Esophagus squamous epithelium (tissue), 4 donors: ENCODE measurements at regions not wholly inside any gene's neighbourhood (a gene's known extent, or its start where the extent isn't known, plus 50 kb on each side); places are given as distances from the start of the nearest gene placed in this dataset.

Experiments used
- POLR2A ChIP-seq, 4 donors: fragments of 450-650 bp; IDR thresholded peaks; one replicate each; pipeline ENCODE4 v1.6.1; 2017; ENCODE audit warnings: antibody characterized with exemption in 4 of 4, mild to moderate bottlenecking in 4 of 4, moderate library complexity in 3 of 4
- TF ChIP-seq, protein P1 (sequence below), 6 experiments: fragments of 450-650 bp in 4 of 6; fragments of 200-600 bp in 2 of 6; sonication (generic) in 2 of 6; IDR thresholded peaks; one replicate each; pipeline ENCODE4 v1.5.1; 2016 to 2019; ENCODE audit warnings: antibody characterized with exemption in 6 of 6, mild to moderate bottlenecking in 4 of 6, moderate library complexity in 4 of 6

DNA sequence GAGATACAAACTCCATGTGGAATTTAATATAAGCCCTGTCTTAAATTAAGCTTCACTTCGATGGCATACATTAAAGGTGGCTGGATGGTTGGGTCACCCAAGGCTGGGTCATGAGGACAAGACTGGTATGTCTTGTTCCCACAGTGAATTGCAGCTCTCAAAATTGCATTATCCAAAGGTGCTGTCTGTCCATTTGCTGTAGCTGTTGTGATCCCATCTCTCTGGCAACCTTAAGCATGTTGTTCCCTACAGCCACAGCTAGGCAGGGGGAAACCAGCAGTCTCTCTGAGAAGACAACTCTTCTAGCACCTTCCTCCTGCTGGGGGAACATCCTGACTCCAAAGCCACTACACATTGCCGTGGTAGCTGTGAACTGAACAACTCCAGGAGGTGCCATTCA is 187.0 kb downstream of the NUAK1 start:
- TF ChIP-seq, protein P1, sequence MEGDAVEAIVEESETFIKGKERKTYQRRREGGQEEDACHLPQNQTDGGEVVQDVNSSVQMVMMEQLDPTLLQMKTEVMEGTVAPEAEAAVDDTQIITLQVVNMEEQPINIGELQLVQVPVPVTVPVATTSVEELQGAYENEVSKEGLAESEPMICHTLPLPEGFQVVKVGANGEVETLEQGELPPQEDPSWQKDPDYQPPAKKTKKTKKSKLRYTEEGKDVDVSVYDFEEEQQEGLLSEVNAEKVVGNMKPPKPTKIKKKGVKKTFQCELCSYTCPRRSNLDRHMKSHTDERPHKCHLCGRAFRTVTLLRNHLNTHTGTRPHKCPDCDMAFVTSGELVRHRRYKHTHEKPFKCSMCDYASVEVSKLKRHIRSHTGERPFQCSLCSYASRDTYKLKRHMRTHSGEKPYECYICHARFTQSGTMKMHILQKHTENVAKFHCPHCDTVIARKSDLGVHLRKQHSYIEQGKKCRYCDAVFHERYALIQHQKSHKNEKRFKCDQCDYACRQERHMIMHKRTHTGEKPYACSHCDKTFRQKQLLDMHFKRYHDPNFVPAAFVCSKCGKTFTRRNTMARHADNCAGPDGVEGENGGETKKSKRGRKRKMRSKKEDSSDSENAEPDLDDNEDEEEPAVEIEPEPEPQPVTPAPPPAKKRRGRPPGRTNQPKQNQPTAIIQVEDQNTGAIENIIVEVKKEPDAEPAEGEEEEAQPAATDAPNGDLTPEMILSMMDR (IDR thresholded peaks at IDR 0.05), result no peak
- TF ChIP-seq POLR2A (IDR thresholded peaks at IDR 0.05), result no peak
